Loucy (cell line): ENCODE measurements at regions not wholly inside any gene's neighbourhood (a gene's known extent, or its start where the extent isn't known, plus 50 kb on each side); places are given as distances from the start of the nearest gene placed in this dataset.

Experiments used
- H2AFZ ChIP-seq: fragments of 200-600 bp; sonication (generic); 2 replicates; pipeline ENCODE4 v1.6.0; 2016; ENCODE audit warnings: antibody characterized with exemption, mild to moderate bottlenecking, low read length, moderate library complexity
- H3F3A ChIP-seq: fragments of 200-600 bp; 2 replicates; pipeline ENCODE4 v1.6.0; 2016; ENCODE audit warnings: antibody characterized with exemption, low read depth, mild to moderate bottlenecking
- H3K27me3 ChIP-seq: fragments of 200-600 bp; sonication (generic); 2 replicates; pipeline ENCODE4 v1.6.1; 2014; ENCODE audit warnings: low read length, mild to moderate bottlenecking; ENCODE audit not compliant: insufficient read depth, poor library complexity, severe bottlenecking
- H3K36me3 ChIP-seq: fragments of 200-600 bp; sonication (generic); 2 replicates; pipeline ENCODE4 v1.6.1; 2016; ENCODE audit warnings: low read length; ENCODE audit not compliant: insufficient read depth
- H3K4me1 ChIP-seq: fragments of 200-600 bp; sonication (generic); 2 replicates; pipeline ENCODE4 v1.5.1; 2014; ENCODE audit warnings: low read length, mild to moderate bottlenecking; ENCODE audit not compliant: insufficient read depth, poor library complexity, severe bottlenecking
- H3K4me2 ChIP-seq: fragments of 200-600 bp; sonication (generic); 2 replicates; pipeline ENCODE4 v1.6.0; 2014; ENCODE audit warnings: antibody characterized with exemption, low read length, low read depth, mild to moderate bottlenecking; ENCODE audit not compliant: poor library complexity, severe bottlenecking
- H3K4me3 ChIP-seq: fragments of 200-600 bp; sonication (generic); 2 replicates; pipeline ENCODE4 v1.5.1; 2014; ENCODE audit warnings: low read length, mild to moderate bottlenecking, mixed read lengths; ENCODE audit not compliant: poor library complexity, severe bottlenecking
- H3K79me2 ChIP-seq: fragments of 200-600 bp; sonication (generic); 2 replicates; pipeline ENCODE4 v1.6.1; 2014; ENCODE audit warnings: low read length; ENCODE audit not compliant: insufficient read depth
- H3K9ac ChIP-seq: fragments of 200-600 bp; sonication (generic); 2 replicates; pipeline ENCODE4 v1.6.0; 2014; ENCODE audit warnings: mild to moderate bottlenecking, low read depth, low read length, moderate library complexity; ENCODE audit not compliant: poor library complexity, severe bottlenecking
- H3K9me2 ChIP-seq: fragments of 200-600 bp; sonication (generic); replicated peaks from 2 replicates; pipeline ENCODE4 v1.6.1; 2016; ENCODE audit warnings: low read depth, low read length, mixed read lengths
- H3K9me3 ChIP-seq: fragments of 200-600 bp; sonication (generic); 2 replicates; pipeline ENCODE4 v1.6.1; 2014; ENCODE audit warnings: mild to moderate bottlenecking, antibody characterized with exemption, low read length, low read depth; ENCODE audit not compliant: insufficient read depth
- H4K20me1 ChIP-seq: fragments of 200-600 bp; sonication (generic); 2 replicates; pipeline ENCODE4 v1.6.0; 2014; ENCODE audit warnings: antibody characterized with exemption, low read length, mild to moderate bottlenecking; ENCODE audit not compliant: insufficient read depth, poor library complexity, severe bottlenecking
- CTCF ChIP-seq: fragments of 200-600 bp; sonication (generic); conservative IDR thresholded peaks from 2 replicates; pipeline ENCODE4 v1.5.1; 2014; ENCODE audit warnings: mild to moderate bottlenecking, antibody characterized with exemption, low read length
- EZH2phosphoT487 ChIP-seq: fragments of 200-600 bp; IDR thresholded peaks from 2 replicates; pipeline ENCODE4 v1.6.1; 2018; ENCODE audit warnings: antibody characterized with exemption, mild to moderate bottlenecking, moderate library complexity, borderline replicate concordance

GRCh38 chr15:35757361-35757760 is 211.4 kb upstream of the DPH6 start:
- no peak overlapping the region for H3K9ac ChIP-seq
- no peaks in the 10 kb centered on the region for H3K4me1 ChIP-seq
- H3F3A ChIP-seq, result no peaks in the 10 kb centered on the region
- no peaks in the 10 kb centered on the region for H3K9me3 ChIP-seq
- no peak overlapping the region for H3K4me3 ChIP-seq
- H3K9me2 ChIP-seq, result no peaks in the 10 kb centered on the region
- H3K36me3 ChIP-seq, result no peaks in the 10 kb centered on the region
- H2AFZ ChIP-seq, result no peak overlapping the region
- H3K79me2 ChIP-seq, result no peaks in the 10 kb centered on the region
- TF ChIP-seq EZH2phosphoT487, result no peak
- TF ChIP-seq CTCF, result no peak
- H3K4me2 ChIP-seq, result no peak overlapping the region
- H4K20me1 ChIP-seq, result no peaks in the 10 kb centered on the region
- H3K27me3 ChIP-seq, result no peaks in the 10 kb centered on the region

- Histone ChIP-seq H3K9me3 (no peaks in the 10 kb centered on the region), H4K20me1 (no peaks in the 10 kb centered on the region), H3K4me3 (no peak overlapping the region), H3K9me2 (no peaks in the 10 kb centered on the region), H2AFZ (no peak overlapping the region), H3K79me2 (no peaks in the 10 kb centered on the region), H3K4me2 (no peak overlapping the region), H3K4me1 (no peaks in the 10 kb centered on the region), H3K27me3 (no peaks in the 10 kb centered on the region), H3K36me3 (no peaks in the 10 kb centered on the region), H3F3A (no peaks in the 10 kb centered on the region), H3K9ac (no peak overlapping the region)
- no peak for TF ChIP-seq CTCF
Measured at GRCh38 chr15:35757765-35758164, 211.8 kb upstream of the DPH6 start.

- Histone ChIP-seq H3K9me3 (no peaks in the 10 kb centered on the region), H3F3A (no peaks in the 10 kb centered on the region), H3K9me2 (no peaks in the 10 kb centered on the region), H3K4me3 (no peak overlapping the region), H3K79me2 (no peaks in the 10 kb centered on the region), H3K4me2 (no peak overlapping the region), H3K9ac (no peak overlapping the region), H3K36me3 (no peaks in the 10 kb centered on the region), H3K27me3 (no peaks in the 10 kb centered on the region), H2AFZ (no peak overlapping the region), H4K20me1 (no peaks in the 10 kb centered on the region), H3K4me1 (no peaks in the 10 kb centered on the region)
- TF ChIP-seq CTCF, result no peak
Measured at GRCh38 chr15:35764661-35765519, 218.9 kb upstream of the DPH6 start.
